ENCODE measurements at regions not wholly inside any gene's neighbourhood (a gene's known extent, or its start where the extent isn't known, plus 50 kb on each side); places are given as distances from the start of the nearest gene placed in this dataset.

GRCh38 chr3:187450431-187451190 is 82.4 kb downstream of the RTP4 start:
- DNase-seq (ENCODE audit: low read depth) (no peak), FAIRE-seq (no peak)
- Histone ChIP-seq H3K36me3 (ENCODE audit: control insufficient read depth, insufficient read depth, low read length) (no peaks in the 10 kb centered on the region), H3K27me3 (ENCODE audit: control insufficient read depth, insufficient read depth, low read length) (no peaks in the 10 kb centered on the region), H3K4me3 (ENCODE audit: low read depth, low read length) (no peak overlapping the region)
- TF ChIP-seq, protein P1, sequence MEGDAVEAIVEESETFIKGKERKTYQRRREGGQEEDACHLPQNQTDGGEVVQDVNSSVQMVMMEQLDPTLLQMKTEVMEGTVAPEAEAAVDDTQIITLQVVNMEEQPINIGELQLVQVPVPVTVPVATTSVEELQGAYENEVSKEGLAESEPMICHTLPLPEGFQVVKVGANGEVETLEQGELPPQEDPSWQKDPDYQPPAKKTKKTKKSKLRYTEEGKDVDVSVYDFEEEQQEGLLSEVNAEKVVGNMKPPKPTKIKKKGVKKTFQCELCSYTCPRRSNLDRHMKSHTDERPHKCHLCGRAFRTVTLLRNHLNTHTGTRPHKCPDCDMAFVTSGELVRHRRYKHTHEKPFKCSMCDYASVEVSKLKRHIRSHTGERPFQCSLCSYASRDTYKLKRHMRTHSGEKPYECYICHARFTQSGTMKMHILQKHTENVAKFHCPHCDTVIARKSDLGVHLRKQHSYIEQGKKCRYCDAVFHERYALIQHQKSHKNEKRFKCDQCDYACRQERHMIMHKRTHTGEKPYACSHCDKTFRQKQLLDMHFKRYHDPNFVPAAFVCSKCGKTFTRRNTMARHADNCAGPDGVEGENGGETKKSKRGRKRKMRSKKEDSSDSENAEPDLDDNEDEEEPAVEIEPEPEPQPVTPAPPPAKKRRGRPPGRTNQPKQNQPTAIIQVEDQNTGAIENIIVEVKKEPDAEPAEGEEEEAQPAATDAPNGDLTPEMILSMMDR (IDR thresholded peaks at IDR 0.05; ENCODE audit: insufficient read depth, low read length, severe bottlenecking): no peak

DNA sequence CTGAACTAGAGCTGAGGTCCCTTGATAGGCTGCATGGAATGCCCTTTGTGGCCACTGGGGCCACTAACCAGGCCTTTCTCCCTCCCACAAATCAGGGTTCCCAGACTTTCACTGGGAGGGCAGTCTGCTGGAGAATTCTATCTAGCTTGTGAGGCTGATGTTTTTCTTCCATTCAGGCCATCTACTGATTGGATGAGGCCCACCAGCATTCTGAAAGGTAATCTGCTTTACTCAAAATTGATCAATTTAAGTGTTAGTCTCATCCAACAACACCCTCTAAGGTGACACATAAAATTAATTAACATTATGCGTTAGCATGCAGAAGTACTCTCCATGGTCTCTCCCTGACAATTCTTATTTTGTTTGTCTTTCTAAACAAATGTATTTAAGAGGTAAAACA is 80.5 kb downstream of the RTP4 start:
- TF ChIP-seq, protein P1 (IDR thresholded peaks at IDR 0.05; ENCODE audit: insufficient read depth, low read length, severe bottlenecking): no peak
- FAIRE-seq (no peak), DNase-seq (ENCODE audit: low read depth) (no peak)

GRCh38 chr3:187447737-187448136 is 79.6 kb downstream of the RTP4 start:
- H3K36me3 ChIP-seq (ENCODE audit: control insufficient read depth, insufficient read depth, low read length): no peaks in the 10 kb centered on the region
- DNase-seq (ENCODE audit: low read depth) (no peak), FAIRE-seq (no peak)

More for the DNA sequence above, 80.5 kb downstream of the RTP4 start:
- H3K36me3 ChIP-seq (ENCODE audit: control insufficient read depth, insufficient read depth, low read length): no peaks in the 10 kb centered on the region
- no peaks in the 10 kb centered on the region for H3K27me3 ChIP-seq (ENCODE audit: control insufficient read depth, insufficient read depth, low read length)
- no peak overlapping the region for H3K4me3 ChIP-seq (ENCODE audit: low read depth, low read length)

DNA sequence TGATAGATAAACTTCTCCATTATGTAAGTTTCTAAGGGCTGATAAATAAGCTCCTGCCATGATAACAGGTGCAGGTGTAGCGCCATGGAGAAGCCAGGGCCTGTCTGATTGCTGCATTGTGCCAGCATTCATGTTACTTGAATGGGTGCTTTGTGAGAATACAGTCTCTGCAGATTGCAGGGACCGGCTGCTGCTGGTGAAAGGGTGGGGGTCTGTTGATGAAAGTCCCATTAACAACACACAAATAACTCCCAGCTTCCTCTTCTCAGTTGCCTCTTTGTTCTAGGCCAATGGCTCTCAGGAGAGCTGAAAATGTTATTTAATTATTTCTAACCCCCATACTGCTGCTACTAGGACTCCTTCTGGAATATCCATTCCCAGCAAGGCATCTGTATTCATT is 77.2 kb downstream of the RTP4 start:
- DNase-seq (ENCODE audit: low read depth) (no peak), FAIRE-seq (no peak)
- TF ChIP-seq, protein P1 (IDR thresholded peaks at IDR 0.05; ENCODE audit: insufficient read depth, low read length, severe bottlenecking): no peak
- Histone ChIP-seq H3K36me3 (ENCODE audit: control insufficient read depth, insufficient read depth, low read length) (no peaks in the 10 kb centered on the region), H3K4me3 (ENCODE audit: low read depth, low read length) (no peak overlapping the region), H3K27me3 (ENCODE audit: control insufficient read depth, insufficient read depth, low read length) (no peaks in the 10 kb centered on the region)

More at GRCh38 chr3:187447737-187448136, 79.6 kb downstream of the RTP4 start:
- TF ChIP-seq, protein P1 (IDR thresholded peaks at IDR 0.05; ENCODE audit: insufficient read depth, low read length, severe bottlenecking): no peak
- Histone ChIP-seq H3K27me3 (ENCODE audit: control insufficient read depth, insufficient read depth, low read length) (no peaks in the 10 kb centered on the region), H3K4me3 (ENCODE audit: low read depth, low read length) (no peak overlapping the region)

DNA sequence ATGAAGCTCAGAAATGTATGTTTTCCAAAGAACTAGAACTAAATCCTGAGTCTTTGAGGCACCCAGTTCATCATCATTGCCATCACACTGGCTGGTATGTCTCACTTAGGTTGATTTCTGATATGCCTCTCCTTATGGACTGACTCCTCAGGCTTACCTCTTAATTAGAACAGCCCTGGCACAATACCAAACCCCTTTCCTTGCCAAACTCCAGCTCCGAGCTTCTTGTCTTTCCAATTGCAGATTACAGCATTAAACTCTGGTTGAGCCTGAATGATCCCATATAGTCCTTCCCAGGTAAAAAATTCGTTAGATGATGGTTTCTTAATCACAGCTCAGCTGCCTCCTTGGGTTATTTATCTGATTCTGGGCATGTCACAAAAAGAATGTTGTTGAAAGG is 66.3 kb downstream of the RTP4 start:
- DNase-seq (ENCODE audit: low read depth) (no peak), FAIRE-seq (no peak)
- Histone ChIP-seq H3K27me3 (ENCODE audit: control insufficient read depth, insufficient read depth, low read length) (no peaks in the 10 kb centered on the region), H3K36me3 (ENCODE audit: control insufficient read depth, insufficient read depth, low read length) (no peaks in the 10 kb centered on the region), H3K4me3 (ENCODE audit: low read depth, low read length) (no peak overlapping the region)
- TF ChIP-seq, protein P1 (IDR thresholded peaks at IDR 0.05; ENCODE audit: insufficient read depth, low read length, severe bottlenecking): no peak

GRCh38 chr3:187430576-187430975 is 62.4 kb downstream of the RTP4 start:
- TF ChIP-seq, protein P1 (IDR thresholded peaks at IDR 0.05; ENCODE audit: insufficient read depth, low read length, severe bottlenecking): no peak
- no peaks in the 10 kb centered on the region for H3K27me3 ChIP-seq (ENCODE audit: control insufficient read depth, insufficient read depth, low read length)
- FAIRE-seq (no peak), DNase-seq (ENCODE audit: low read depth) (no peak)
- H3K4me3 ChIP-seq (ENCODE audit: low read depth, low read length): no peak overlapping the region
- no peaks in the 10 kb centered on the region for H3K36me3 ChIP-seq (ENCODE audit: control insufficient read depth, insufficient read depth, low read length)
